ENCODE measurements at regions not wholly inside any gene's neighbourhood (a gene's known extent, or its start where the extent isn't known, plus 50 kb on each side); places are given as distances from the start of the nearest gene placed in this dataset.

- no peak overlapping the region for H3K4me3 ChIP-seq
Observed at GRCh38 chr1:244221991-244222390, 170.9 kb downstream of the ZBTB18 start.

GRCh38 chr1:244224487-244225430 is 173.7 kb downstream of the ZBTB18 start:
- H3K4me1 ChIP-seq (replicated peaks in 1 of 2) = no peaks in the 10 kb centered on the region
- H3K36me3 ChIP-seq (replicated peaks in 1 of 2) = no peaks in the 10 kb centered on the region
- TF ChIP-seq CTCF (IDR thresholded peaks at IDR 0.05) (no peak), POLR2A (IDR thresholded peaks at IDR 0.05) (no peak)
- no peaks in the 10 kb centered on the region for H3K9me3 ChIP-seq (replicated peaks in 1 of 3)
- intact Hi-C loops (cut with DNase I) = no loop called here
- no peaks in the 10 kb centered on the region for H3K27me3 ChIP-seq
- no peak overlapping the region for H3K4me3 ChIP-seq
- no peak overlapping the region for H3K27ac ChIP-seq
- WGBS, 4 donors = 78 to 80% (median 80%) methylated on average over 10 to 11 of the region's 11 CpGs
- DNase-seq = peak in 5 of 7 donors; percentile 26 to 76 (median 56)

More at GRCh38 chr1:244221991-244222390, 170.9 kb downstream of the ZBTB18 start:
- no peak for DNase-seq
- H3K9me3 ChIP-seq (replicated peaks in 1 of 3) = no peaks in the 10 kb centered on the region
- H3K36me3 ChIP-seq (replicated peaks in 1 of 2) = no peaks in the 10 kb centered on the region
- WGBS, 4 donors = 43 to 66% (median 50%) methylated on average over 3 to 4 of the region's 4 CpGs
- no peaks in the 10 kb centered on the region for H3K27me3 ChIP-seq
- intact Hi-C loops (cut with DNase I) = no loop called here
- TF ChIP-seq POLR2A (IDR thresholded peaks at IDR 0.05) (no peak), CTCF (IDR thresholded peaks at IDR 0.05) (no peak)
- H3K27ac ChIP-seq = no peak overlapping the region
- no peaks in the 10 kb centered on the region for H3K4me1 ChIP-seq (replicated peaks in 1 of 2)

- TF ChIP-seq CTCF (IDR thresholded peaks at IDR 0.05) = no peak
- no peak for TF ChIP-seq POLR2A (IDR thresholded peaks at IDR 0.05)
- Histone ChIP-seq H3K9me3 (replicated peaks in 1 of 3) (no peaks in the 10 kb centered on the region), H3K27me3 (peaks cover 3% of the 10 kb centered on the region), H3K4me3 (no peak overlapping the region), H3K36me3 (replicated peaks in 1 of 2) (no peaks in the 10 kb centered on the region), H3K4me1 (replicated peaks in 1 of 2) (no peaks in the 10 kb centered on the region), H3K27ac (no peak overlapping the region)
- DNase-seq = no peak
- intact Hi-C loops (cut with DNase I) = no loop called here
- WGBS, 4 donors = 82 to 89% (median 83%) methylated on average over 3 of the region's 3 CpGs
Observed at GRCh38 chr1:244226435-244226834, 175.4 kb downstream of the ZBTB18 start.

- Histone ChIP-seq H3K4me1 (replicated peaks in 1 of 2) (no peaks in the 10 kb centered on the region), H3K27ac (no peak overlapping the region), H3K36me3 (replicated peaks in 1 of 2) (no peaks in the 10 kb centered on the region), H3K4me3 (no peak overlapping the region), H3K9me3 (replicated peaks in 1 of 3) (no peaks in the 10 kb centered on the region), H3K27me3 (peaks cover 7% of the 10 kb centered on the region)
- TF ChIP-seq POLR2A (IDR thresholded peaks at IDR 0.05) (no peak), CTCF (IDR thresholded peaks at IDR 0.05) (no peak)
- intact Hi-C loops (cut with DNase I) = no loop called here
- DNase-seq = no peak
- 85 to 94% (median 87%) methylated on average over 9 of the region's 9 CpGs for WGBS, 4 donors
Observed at GRCh38 chr1:244230470-244230869, 179.4 kb downstream of the ZBTB18 start.
